ENCODE measurements at regions not wholly inside any gene's neighbourhood (a gene's known extent, or its start where the extent isn't known, plus 50 kb on each side); places are given as distances from the start of the nearest gene placed in this dataset.

GRCh38 chr2:118709786-118710185 is 137.7 kb downstream of the EN1 start:
- H3K27ac Mint-ChIP-seq: no peak overlapping the region
- peaks cover 13% of the 10 kb centered on the region for H3K9me3 Mint-ChIP-seq
- TF ChIP-seq CTCF (IDR thresholded peaks at IDR 0.05; ENCODE audit: unreplicated experiment): no peak
- peaks cover 6% of the 10 kb centered on the region for H3K27me3 Mint-ChIP-seq (ENCODE audit: low read depth)
- peaks cover 2% of the 10 kb centered on the region for H3K4me1 Mint-ChIP-seq
- no peaks in the 10 kb centered on the region for H3K36me3 Mint-ChIP-seq
- DNase-seq (ENCODE audit: low spot score in 2 of 2, unreplicated experiment in 2 of 2): no peak
- H3K4me3 Mint-ChIP-seq: no peak overlapping the region

GRCh38 chr2:118706844-118707243 is 140.6 kb downstream of the EN1 start:
- peaks cover 9% of the 10 kb centered on the region for H3K27me3 Mint-ChIP-seq (ENCODE audit: low read depth)
- TF ChIP-seq CTCF (IDR thresholded peaks at IDR 0.05; ENCODE audit: unreplicated experiment): no peak
- no peak overlapping the region for H3K4me3 Mint-ChIP-seq
- DNase-seq (ENCODE audit: low spot score in 2 of 2, unreplicated experiment in 2 of 2): no peak
- H3K27ac Mint-ChIP-seq: no peak overlapping the region
- peaks cover 17% of the 10 kb centered on the region for H3K9me3 Mint-ChIP-seq
- peaks cover 2% of the 10 kb centered on the region for H3K4me1 Mint-ChIP-seq
- no peaks in the 10 kb centered on the region for H3K36me3 Mint-ChIP-seq

- peaks cover 2% of the 10 kb centered on the region for H3K4me1 Mint-ChIP-seq
- no peak for DNase-seq (ENCODE audit: low spot score in 2 of 2, unreplicated experiment in 2 of 2)
- peaks cover 17% of the 10 kb centered on the region for H3K9me3 Mint-ChIP-seq
Observed at GRCh38 chr2:118706371-118706770, 141.1 kb downstream of the EN1 start.

GRCh38 chr2:118705032-118705431 is 142.4 kb downstream of the EN1 start:
- no peak for TF ChIP-seq CTCF (IDR thresholded peaks at IDR 0.05; ENCODE audit: unreplicated experiment)
- no peak for DNase-seq (ENCODE audit: low spot score in 2 of 2, unreplicated experiment in 2 of 2)
- Mint-ChIP-seq H3K27me3 (ENCODE audit: low read depth) (peaks cover 9% of the 10 kb centered on the region), H3K27ac (no peak overlapping the region), H3K4me1 (peaks cover 3% of the 10 kb centered on the region), H3K4me3 (no peak overlapping the region), H3K36me3 (no peaks in the 10 kb centered on the region), H3K9me3 (peaks cover 22% of the 10 kb centered on the region)

More at GRCh38 chr2:118706371-118706770, 141.1 kb downstream of the EN1 start:
- Mint-ChIP-seq H3K27me3 (ENCODE audit: low read depth) (peaks cover 9% of the 10 kb centered on the region), H3K36me3 (no peaks in the 10 kb centered on the region), H3K27ac (no peak overlapping the region), H3K4me3 (no peak overlapping the region)
- TF ChIP-seq CTCF (IDR thresholded peaks at IDR 0.05; ENCODE audit: unreplicated experiment): no peak

- Mint-ChIP-seq H3K4me1 (peaks cover 18% of the 10 kb centered on the region), H3K36me3 (no peaks in the 10 kb centered on the region), H3K27me3 (ENCODE audit: low read depth) (peaks cover 3% of the 10 kb centered on the region), H3K9me3 (peaks cover 10% of the 10 kb centered on the region), H3K4me3 (no peak overlapping the region), H3K27ac (no peak overlapping the region)
- TF ChIP-seq CTCF (IDR thresholded peaks at IDR 0.05; ENCODE audit: unreplicated experiment): no peak
- DNase-seq (ENCODE audit: low spot score in 2 of 2, unreplicated experiment in 2 of 2): no peak
Observed at GRCh38 chr2:118699447-118700175, 147.8 kb downstream of the EN1 start.

All from mesothelial cell of epicardium (in vitro differentiated cells).